ENCODE measurements at regions not wholly inside any gene's neighbourhood (a gene's known extent, or its start where the extent isn't known, plus 50 kb on each side); places are given as distances from the start of the nearest gene placed in this dataset.

DNA sequence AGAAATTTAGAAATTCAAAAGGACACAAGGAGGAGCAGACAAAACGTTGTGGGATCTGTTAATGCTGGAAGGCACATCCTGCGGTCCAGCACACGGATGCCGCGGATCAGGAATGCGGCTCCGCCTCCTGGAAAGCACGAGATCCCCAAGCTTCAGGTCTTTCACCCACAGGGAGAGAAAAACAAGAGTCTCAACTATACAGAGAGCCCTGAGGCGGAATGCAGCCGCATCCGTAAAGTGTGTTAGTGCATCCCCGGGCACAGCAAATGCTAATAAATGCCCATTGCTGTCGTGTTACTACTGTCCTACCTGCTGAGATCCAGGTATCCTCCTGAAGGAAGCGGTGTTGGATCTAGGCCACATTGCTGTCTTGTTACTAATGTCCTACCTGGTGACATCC lies 303.9 kb downstream of the EIPR1 start (continued):
- TF ChIP-seq ZMIZ1 (IDR thresholded peaks at IDR 0.05; ENCODE audit: low read depth in 2 of 2, low read length in 2 of 2) (no peak), PCBP1 (IDR thresholded peaks at IDR 0.05; ENCODE audit: low read depth, low read length, poor library complexity, severe bottlenecking) (no peak), ATF1 (CRISPR knock-in tag; IDR thresholded peaks at IDR 0.05) (no peak), ATF1 (tag; IDR thresholded peaks at IDR 0.05) (no peak), YBX1 (IDR thresholded peaks at IDR 0.05) (no peak), SREBF2 (CRISPR knock-in tag; IDR thresholded peaks at IDR 0.05) (no peak)

DNA sequence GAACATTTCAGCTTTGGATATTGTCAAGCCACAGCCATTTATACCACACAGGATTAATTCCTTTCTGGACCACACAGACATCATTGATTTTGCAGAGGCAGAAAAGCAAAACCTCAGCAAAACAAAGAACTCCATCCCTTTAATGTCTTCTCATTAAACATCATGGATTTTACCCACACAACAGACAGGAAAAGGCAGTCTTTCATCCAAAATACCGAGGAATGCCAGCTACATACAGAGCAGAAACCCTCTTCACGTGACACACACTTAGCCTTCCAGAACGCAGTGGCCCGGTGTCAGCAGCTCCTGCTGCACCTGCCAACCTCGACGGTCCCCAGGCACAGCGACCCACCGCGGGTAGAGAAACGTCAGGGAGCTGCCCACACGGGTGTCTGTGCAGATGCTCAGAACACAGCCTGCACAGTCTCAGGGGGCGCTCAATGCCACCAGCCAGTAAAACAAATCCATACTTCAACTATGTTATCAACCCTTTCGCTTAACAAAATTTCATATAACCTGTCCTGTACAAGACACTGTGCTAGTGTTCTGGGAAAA lies 304.5 kb downstream of the EIPR1 start:
- H3K36me3 ChIP-seq (ENCODE audit: control insufficient read depth, insufficient read depth, low read length) = no peaks in the 10 kb centered on the region
- 0 out of 2 replicates have a peak, but pooled peaks cover 3% of the 10 kb centered on the region for H4K20me1 ChIP-seq (replicated peaks; ENCODE audit: control insufficient read depth, insufficient read depth, low read length)
- FAIRE-seq = no peak
- no peak overlapping the region for H3K4me3 ChIP-seq
- H3K79me2 ChIP-seq (ENCODE audit: control insufficient read depth, insufficient read depth, low read length) = no peaks in the 10 kb centered on the region
- ChIA-PET POLR2A (no interaction called here), CTCF (ENCODE audit: low intra/inter-chr PET ratio) (no interaction called here)
- no peak overlapping the region for H3K4me2 ChIP-seq (ENCODE audit: insufficient read depth, low read length)
- no peak overlapping the region for H2AFZ ChIP-seq (ENCODE audit: low read depth, low read length)
- no peak overlapping the region for H3K9ac ChIP-seq (ENCODE audit: insufficient read depth in 1 of 2, low read depth in 2 of 2, low read length in 2 of 2)
- intact Hi-C loops (cut with micrococcal nuclease) (loop anchor here (10.0 kb wide), 1 partner anchor 232 kb away; no protein-coding TSS in a partner anchor), in situ Hi-C loops (cut with MboI) (no loop called here)
- peaks cover 48 to 78% of the 10 kb centered on the region in 2 experiments for H3K27me3 ChIP-seq (ENCODE audit: control insufficient read depth in 2 of 2, insufficient read depth in 2 of 2, low read length in 2 of 2)
- H3K27ac ChIP-seq (ENCODE audit: extremely low read depth, low read depth, low read length) = no peak overlapping the region
- BruUV-seq (replicated peaks) = no TSS peak
- H3K9me1 ChIP-seq (ENCODE audit: control insufficient read depth, insufficient read depth, low read length) = no peaks in the 10 kb centered on the region
- H3K4me1 ChIP-seq (replicated peaks in 1 of 2; ENCODE audit: control insufficient read depth in 2 of 2, insufficient read depth in 2 of 2, low read length in 2 of 2) = peaks cover 0 to 3% of the 10 kb centered on the region in 2 experiments; a peak in 1 of 5 replicates
- no peaks in the 10 kb centered on the region for H3K9me3 ChIP-seq (replicated peaks; ENCODE audit: control insufficient read depth, insufficient read depth, low read depth, low read length)
- no peak for ATAC-seq
- WGBS (ENCODE audit: insufficient coverage, low coverage, missing lambda C conversion rate) = 0% methylated on average over 13 of the region's 13 CpGs
- no peak for DNase-seq (ENCODE audit: extremely low read depth in 1 of 4, low spot score in 3 of 4)
- no peak for TF ChIP-seq CLOCK (CRISPR knock-in tag; IDR thresholded peaks at IDR 0.05; ENCODE audit: borderline replicate concordance)
- no peak for TF ChIP-seq MAZ (CRISPR knock-in tag; conservative IDR thresholded peaks at IDR 0.05 in 1 of 2, IDR thresholded peaks at IDR 0.05 in 1 of 2)
- TF ChIP-seq ZSCAN32 (CRISPR knock-in tag; IDR thresholded peaks at IDR 0.05) = no peak
- no peak for TF ChIP-seq SIRT6 (IDR thresholded peaks at IDR 0.05; ENCODE audit: low read depth, low read length)
- no peak for TF ChIP-seq CBFB (CRISPR knock-in tag; IDR thresholded peaks at IDR 0.05)
- TF ChIP-seq BRD9 (IDR thresholded peaks at IDR 0.05; ENCODE audit: low read depth, partially characterized antibody) = no peak
- TF ChIP-seq KAT2B (IDR thresholded peaks at IDR 0.05; ENCODE audit: low read depth, low read length) = no peak
- TF ChIP-seq CBX5 (IDR thresholded peaks at IDR 0.05; ENCODE audit: borderline replicate concordance, low read depth) = no peak
- no peak for TF ChIP-seq PTBP1 (IDR thresholded peaks at IDR 0.05; ENCODE audit: low read depth, low read length)

All from K562 (cell line).